ENCODE measurements at regions not wholly inside any gene's neighbourhood (a gene's known extent, or its start where the extent isn't known, plus 50 kb on each side); places are given as distances from the start of the nearest gene placed in this dataset.

DNA sequence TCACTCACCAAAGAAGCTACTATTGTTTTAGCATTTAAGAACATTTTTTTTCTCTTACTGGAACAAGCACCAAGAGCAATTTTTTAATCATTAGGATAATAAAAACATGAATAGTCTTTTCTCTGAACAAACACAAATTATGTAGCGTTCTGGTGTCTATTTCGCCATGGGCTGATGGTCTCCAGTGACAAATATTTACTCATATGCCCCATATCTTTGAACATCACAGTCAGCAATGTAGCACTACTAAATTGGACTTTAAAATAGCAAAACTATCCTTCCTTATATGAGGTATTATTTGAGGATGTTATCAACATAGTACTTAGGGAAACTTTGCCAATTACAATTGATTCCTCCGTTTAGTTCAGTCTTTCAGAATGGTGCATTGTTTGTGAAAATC is 1326.0 kb upstream of the ZEB2 start (continued):
- TF ChIP-seq, protein P1, sequence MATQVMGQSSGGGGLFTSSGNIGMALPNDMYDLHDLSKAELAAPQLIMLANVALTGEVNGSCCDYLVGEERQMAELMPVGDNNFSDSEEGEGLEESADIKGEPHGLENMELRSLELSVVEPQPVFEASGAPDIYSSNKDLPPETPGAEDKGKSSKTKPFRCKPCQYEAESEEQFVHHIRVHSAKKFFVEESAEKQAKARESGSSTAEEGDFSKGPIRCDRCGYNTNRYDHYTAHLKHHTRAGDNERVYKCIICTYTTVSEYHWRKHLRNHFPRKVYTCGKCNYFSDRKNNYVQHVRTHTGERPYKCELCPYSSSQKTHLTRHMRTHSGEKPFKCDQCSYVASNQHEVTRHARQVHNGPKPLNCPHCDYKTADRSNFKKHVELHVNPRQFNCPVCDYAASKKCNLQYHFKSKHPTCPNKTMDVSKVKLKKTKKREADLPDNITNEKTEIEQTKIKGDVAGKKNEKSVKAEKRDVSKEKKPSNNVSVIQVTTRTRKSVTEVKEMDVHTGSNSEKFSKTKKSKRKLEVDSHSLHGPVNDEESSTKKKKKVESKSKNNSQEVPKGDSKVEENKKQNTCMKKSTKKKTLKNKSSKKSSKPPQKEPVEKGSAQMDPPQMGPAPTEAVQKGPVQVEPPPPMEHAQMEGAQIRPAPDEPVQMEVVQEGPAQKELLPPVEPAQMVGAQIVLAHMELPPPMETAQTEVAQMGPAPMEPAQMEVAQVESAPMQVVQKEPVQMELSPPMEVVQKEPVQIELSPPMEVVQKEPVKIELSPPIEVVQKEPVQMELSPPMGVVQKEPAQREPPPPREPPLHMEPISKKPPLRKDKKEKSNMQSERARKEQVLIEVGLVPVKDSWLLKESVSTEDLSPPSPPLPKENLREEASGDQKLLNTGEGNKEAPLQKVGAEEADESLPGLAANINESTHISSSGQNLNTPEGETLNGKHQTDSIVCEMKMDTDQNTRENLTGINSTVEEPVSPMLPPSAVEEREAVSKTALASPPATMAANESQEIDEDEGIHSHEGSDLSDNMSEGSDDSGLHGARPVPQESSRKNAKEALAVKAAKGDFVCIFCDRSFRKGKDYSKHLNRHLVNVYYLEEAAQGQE (IDR thresholded peaks at IDR 0.05; ENCODE audit: low read depth): no peak
- no peak for TF ChIP-seq CEBPB (IDR thresholded peaks at IDR 0.05; ENCODE audit: low read depth)
- TF ChIP-seq POLR2AphosphoS5 (IDR thresholded peaks at IDR 0.05; ENCODE audit: low read depth, low read length): no peak
- TF ChIP-seq CBX3 (IDR thresholded peaks at IDR 0.05; ENCODE audit: low read depth): no peak
- TF ChIP-seq FOSL1 (IDR thresholded peaks at IDR 0.05; ENCODE audit: low read depth): no peak
- no peak for TF ChIP-seq ZNF274 (IDR thresholded peaks at IDR 0.05; ENCODE audit: low read depth, low read length)

DNA sequence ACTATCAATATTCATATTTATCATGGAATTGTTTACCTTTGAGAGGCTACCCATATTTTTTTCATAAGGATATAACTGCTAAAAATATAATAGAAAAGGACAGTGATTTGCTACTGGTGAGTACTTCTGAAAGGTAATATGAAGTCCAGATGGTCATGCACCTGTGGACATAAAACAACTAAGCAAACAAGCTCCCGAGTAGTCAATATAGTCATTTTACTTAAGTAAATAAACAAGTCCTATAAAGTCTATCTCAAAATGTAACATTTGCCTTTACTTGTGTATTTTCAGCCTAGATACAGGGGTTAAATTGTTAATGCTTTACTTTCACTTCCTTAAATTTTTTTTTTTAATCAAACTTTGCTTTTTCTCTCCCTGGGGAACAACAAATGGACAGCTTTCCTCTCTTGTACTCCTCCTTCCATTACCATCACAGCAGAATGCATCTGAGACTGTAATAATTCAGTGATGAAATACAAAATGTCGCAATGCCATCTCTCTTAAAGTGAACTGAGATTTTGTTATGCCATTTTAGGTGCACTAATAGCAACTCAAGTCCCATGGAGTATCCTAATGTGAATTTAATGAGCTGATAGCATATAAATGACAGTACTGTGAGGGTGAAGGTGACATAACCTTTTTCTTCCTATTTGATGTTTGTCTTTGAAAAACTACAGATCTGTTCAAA is 1325.4 kb upstream of the ZEB2 start:
- H3K27ac ChIP-seq (ENCODE audit: low read depth, low read length): no peak overlapping the region
- H3K4me1 ChIP-seq (ENCODE audit: control insufficient read depth in 1 of 2, insufficient read depth in 2 of 2, low read length in 2 of 2): no peaks in the 10 kb centered on the region
- BruUV-seq (replicated peaks): no TSS peak
- no peaks in the 10 kb centered on the region for H3K36me3 ChIP-seq (ENCODE audit: control insufficient read depth in 1 of 2, insufficient read depth in 2 of 2, low read length in 2 of 2)
- TF ChIP-seq, protein P2, sequence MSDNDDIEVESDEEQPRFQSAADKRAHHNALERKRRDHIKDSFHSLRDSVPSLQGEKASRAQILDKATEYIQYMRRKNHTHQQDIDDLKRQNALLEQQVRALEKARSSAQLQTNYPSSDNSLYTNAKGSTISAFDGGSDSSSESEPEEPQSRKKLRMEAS (IDR thresholded peaks at IDR 0.05): no peak
- TF ChIP-seq, protein P3, sequence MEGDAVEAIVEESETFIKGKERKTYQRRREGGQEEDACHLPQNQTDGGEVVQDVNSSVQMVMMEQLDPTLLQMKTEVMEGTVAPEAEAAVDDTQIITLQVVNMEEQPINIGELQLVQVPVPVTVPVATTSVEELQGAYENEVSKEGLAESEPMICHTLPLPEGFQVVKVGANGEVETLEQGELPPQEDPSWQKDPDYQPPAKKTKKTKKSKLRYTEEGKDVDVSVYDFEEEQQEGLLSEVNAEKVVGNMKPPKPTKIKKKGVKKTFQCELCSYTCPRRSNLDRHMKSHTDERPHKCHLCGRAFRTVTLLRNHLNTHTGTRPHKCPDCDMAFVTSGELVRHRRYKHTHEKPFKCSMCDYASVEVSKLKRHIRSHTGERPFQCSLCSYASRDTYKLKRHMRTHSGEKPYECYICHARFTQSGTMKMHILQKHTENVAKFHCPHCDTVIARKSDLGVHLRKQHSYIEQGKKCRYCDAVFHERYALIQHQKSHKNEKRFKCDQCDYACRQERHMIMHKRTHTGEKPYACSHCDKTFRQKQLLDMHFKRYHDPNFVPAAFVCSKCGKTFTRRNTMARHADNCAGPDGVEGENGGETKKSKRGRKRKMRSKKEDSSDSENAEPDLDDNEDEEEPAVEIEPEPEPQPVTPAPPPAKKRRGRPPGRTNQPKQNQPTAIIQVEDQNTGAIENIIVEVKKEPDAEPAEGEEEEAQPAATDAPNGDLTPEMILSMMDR (IDR thresholded peaks at IDR 0.05 in 2 of 3, conservative IDR thresholded peaks at IDR 0.05 in 1 of 3; ENCODE audit: borderline replicate concordance in 1 of 3, insufficient read depth in 1 of 3, low read depth in 2 of 3, low read length in 2 of 3): no peak
- no peak for TF ChIP-seq RAD21 (IDR thresholded peaks at IDR 0.05; ENCODE audit: low read depth)
- TF ChIP-seq EGR1 (IDR thresholded peaks at IDR 0.05; ENCODE audit: low read depth): no peak
- TF ChIP-seq TCF7L2 (IDR thresholded peaks at IDR 0.05; ENCODE audit: borderline replicate concordance, extremely low read depth, insufficient read depth, insufficient read length): no peak
- no peak for TF ChIP-seq SIN3A (IDR thresholded peaks at IDR 0.05; ENCODE audit: low read depth)
- no peak for DNase-seq (ENCODE audit: low read depth, low spot score)
- H3K9me2 ChIP-seq (ENCODE audit: insufficient read depth): no peaks in the 10 kb centered on the region
- no peaks in the 10 kb centered on the region for H3K27me3 ChIP-seq (ENCODE audit: insufficient read depth, low read length)
- no peaks in the 10 kb centered on the region for H4K20me1 ChIP-seq (ENCODE audit: insufficient read depth)
- no peak overlapping the region for H3K9ac ChIP-seq (ENCODE audit: low read length)
- H3K9me3 ChIP-seq (ENCODE audit: control insufficient read depth in 1 of 2, insufficient read depth in 1 of 2, low read depth in 1 of 2, low read length in 2 of 2): no peaks in the 10 kb centered on the region
- intact Hi-C loops (cut with micrococcal nuclease): no loop called here
- POLR2A ChIA-PET: no interaction called here
- no peak overlapping the region for H3K4me3 ChIP-seq (replicated peaks in 1 of 2; ENCODE audit: low read depth in 1 of 2, low read length in 2 of 2)
- no peaks in the 10 kb centered on the region for H3K79me2 ChIP-seq (ENCODE audit: insufficient read depth, low read length)
- RAD21 ChIA-PET (ENCODE audit: low non-redundant PET in 1 of 2, low total read pairs in 2 of 2, uncharacterized antibody in 2 of 2, unreplicated experiment in 2 of 2): no interaction called here
- no peak overlapping the region for H3K4me2 ChIP-seq (ENCODE audit: low read length)
- H2AFZ ChIP-seq (ENCODE audit: low read depth, low read length, poor library complexity, severe bottlenecking): no peak overlapping the region
- ATAC-seq: no peak
- CTCF ChIA-PET: no interaction called here
